HepG2 (cell line): ENCODE measurements at regions not wholly inside any gene's neighbourhood (a gene's known extent, or its start where the extent isn't known, plus 50 kb on each side); places are given as distances from the start of the nearest gene placed in this dataset.

Experiments
- ATAC-seq: fragments of 200-7000 bp; cut with Tn5 transposase; 3 replicates; pipeline ENCODE4 v1.9.1; 2020; ENCODE audit warnings: mild to moderate bottlenecking, moderate library complexity
- BruUV-seq: library from RNA; stranded (reverse); fragments of 400-500 nt; replicated peaks from 2 replicates; lab custom pipeline; 2021; lab: Mats Ljungman, UMichigan
- CTCF ChIA-PET: fragments of 300-600 bp; formaldehyde crosslinking; extraction: SDS; loops from one replicate; lab custom pipeline; 2021; ENCODE audit warnings: low total read pairs, inconsistent platforms, low intra/inter-chr PET ratio; lab: Yijun Ruan, JAX
- POLR2A ChIA-PET: fragments of 350-600 bp; sonication (Branson Sonifier 250); formaldehyde crosslinking; loops from one replicate; lab custom pipeline; 2020; ENCODE audit warnings: antibody characterized with exemption, inconsistent platforms; lab: Yijun Ruan, JAX
- DNase-seq: peaks from one replicate; pipeline ENCODE4 v3.0.0-alpha.2; 2015; ENCODE audit warnings: low spot score
- FAIRE-seq: peaks from 3 replicates; lab custom pipeline; 2011; peaks lifted over from hg19 to GRCh38; lab: Jason Lieb, UNC
- H2AFZ ChIP-seq: one replicate; pipeline ENCODE4 v1.6.1; 2011; ENCODE audit warnings: low read length, inconsistent platforms
- H3K27ac ChIP-seq: fragments of 300-600 bp; 3 replicates; pipeline ENCODE4 v1.8.0; 2011; ENCODE audit warnings: mixed run types, mild to moderate bottlenecking, mixed read lengths, low read length, inconsistent platforms; ENCODE audit not compliant: insufficient read depth; ENCODE audit errors: extremely low read length
- H3K27me3 ChIP-seq, 2 experiments: fragments of 200-600 bp in 1 of 2; 2 replicates in 1 of 2; 3 replicates in 1 of 2; pipeline versions ENCODE4 v1.6.0 to v1.8.0; 2011; ENCODE audit warnings: low read length in 2 of 2, mild to moderate bottlenecking in 2 of 2, moderate library complexity in 2 of 2, inconsistent platforms in 1 of 2; ENCODE audit not compliant: insufficient read depth in 2 of 2, control insufficient read depth in 1 of 2
- H3K36me3 ChIP-seq, 2 experiments: fragments of 200-600 bp in 1 of 2; replicated peaks in 1 of 2; 2 replicates in 1 of 2; 3 replicates in 1 of 2; pipeline versions ENCODE4 v1.5.1 to v1.8.0; 2011; ENCODE audit warnings: low read length in 2 of 2, inconsistent platforms in 1 of 2; ENCODE audit not compliant: insufficient read depth in 2 of 2, control insufficient read depth in 1 of 2
- H3K4me1 ChIP-seq: 2 replicates; pipeline ENCODE4 v1.5.1; 2012; ENCODE audit warnings: low read length, inconsistent platforms; ENCODE audit not compliant: insufficient read depth
- H3K4me2 ChIP-seq: 2 replicates; pipeline ENCODE4 v1.6.0; 2011; ENCODE audit warnings: low read depth, low read length, inconsistent platforms
- H3K4me3 ChIP-seq, 3 experiments: fragments of 200-600 bp in 1 of 3; sonication (generic), shearing (Covaris generic) in 1 of 3; replicated peaks in 1 of 3; 2 replicates each; pipeline ENCODE4 v1.5.1; 2011 to 2016; ENCODE audit warnings: low read length in 3 of 3, inconsistent platforms in 2 of 3, low read depth in 2 of 3, mild to moderate bottlenecking in 2 of 3, control low read depth in 1 of 3, mixed read lengths in 1 of 3; ENCODE audit not compliant: insufficient read depth in 1 of 3
- H3K79me2 ChIP-seq: one replicate; pipeline ENCODE4 v1.6.1; 2011; ENCODE audit warnings: low read length, inconsistent platforms; ENCODE audit not compliant: insufficient read depth
- H3K9ac ChIP-seq: 2 replicates; pipeline ENCODE4 v1.6.0; 2011; ENCODE audit warnings: mild to moderate bottlenecking, low read depth, low read length, inconsistent platforms; ENCODE audit not compliant: insufficient read depth
- H3K9me3 ChIP-seq: 2 replicates; pipeline ENCODE4 v1.5.1; 2012; ENCODE audit warnings: mild to moderate bottlenecking, low read length
- H4K20me1 ChIP-seq: 2 replicates; pipeline ENCODE4 v1.6.0; 2011; ENCODE audit warnings: inconsistent platforms, mild to moderate bottlenecking, low read length, moderate library complexity; ENCODE audit not compliant: insufficient read depth
- ARID2 ChIP-seq: sonication (generic); formaldehyde crosslinking; IDR thresholded peaks from 2 replicates; pipeline ENCODE4 v1.8.1; 2022; ENCODE audit warnings: mild to moderate bottlenecking, missing genetic modification reagents, borderline replicate concordance
- FLYWCH1 ChIP-seq: sonication (generic); formaldehyde crosslinking; IDR thresholded peaks from 2 replicates; pipeline ENCODE4 v1.8.1; 2023; ENCODE audit warnings: mild to moderate bottlenecking, missing genetic modification reagents
- GTF3A ChIP-seq: sonication (generic); formaldehyde crosslinking; conservative IDR thresholded peaks from 2 replicates; pipeline ENCODE4 v1.4.0; 2020; ENCODE audit warnings: mild to moderate bottlenecking, missing genetic modification reagents
- LCORL ChIP-seq, 2 experiments: fragments of 450-650 bp in 1 of 2; sonication (generic) in 1 of 2; formaldehyde crosslinking in 1 of 2; IDR thresholded peaks; 2 replicates each; pipeline versions ENCODE4 v1.5.0 to v1.6.1; 2017 to 2020; ENCODE audit warnings: antibody characterized with exemption in 1 of 2, missing genetic modification reagents in 1 of 2
- NR2F1 ChIP-seq, 2 experiments: fragments of 450-650 bp in 1 of 2; formaldehyde crosslinking in 1 of 2; IDR thresholded peaks; 2 replicates each; pipeline versions ENCODE4 v1.5.0 to v1.6.1; 2016 to 2020; ENCODE audit warnings: mild to moderate bottlenecking in 1 of 2, missing compliant biosample characterization in 1 of 2, missing genetic modification reagents in 1 of 2, moderate library complexity in 1 of 2
- ZFP36 ChIP-seq: fragments of 150-350 bp; IDR thresholded peaks from 2 replicates; pipeline ENCODE4 v1.6.1; 2018; ENCODE audit warnings: borderline replicate concordance, low read length, low read depth; ENCODE audit not compliant: partially characterized antibody
- ZFP36L2 ChIP-seq: sonication (generic); formaldehyde crosslinking; IDR thresholded peaks from 2 replicates; pipeline ENCODE4 v1.4.0; 2020; ENCODE audit warnings: missing genetic modification reagents
- ZNF879 ChIP-seq: sonication (generic); formaldehyde crosslinking; IDR thresholded peaks from 2 replicates; pipeline ENCODE4 v1.8.1; 2023; ENCODE audit warnings: missing genetic modification reagents
- ZNF883 ChIP-seq: sonication (generic); formaldehyde crosslinking; IDR thresholded peaks from 2 replicates; pipeline ENCODE4 v1.5.1; 2020; ENCODE audit warnings: mild to moderate bottlenecking, missing genetic modification reagents; ENCODE audit errors: not compliant biosample characterization
- ZNF891 ChIP-seq: sonication (generic); formaldehyde crosslinking; IDR thresholded peaks from 2 replicates; pipeline ENCODE4 v1.5.0; 2020; ENCODE audit warnings: mild to moderate bottlenecking, missing genetic modification reagents
- ZSCAN20 ChIP-seq: sonication (generic); formaldehyde crosslinking; IDR thresholded peaks from 2 replicates; pipeline ENCODE4 v1.4.0; 2020; ENCODE audit warnings: missing genetic modification reagents, mild to moderate bottlenecking, borderline replicate concordance
- WGBS: methylation state at CpG from one replicate; pipeline ENCODE4 v1.1.6; 2017; ENCODE audit warnings: low lambda C conversion rate; 5-methylcytosine and 5-hydroxymethylcytosine counted together
- in situ Hi-C: cut with HindIII; loops from 2 replicates; pipeline ENCODE4 v1.10.0; 2017; ENCODE audit warnings: low pct_unique_long_range_greater_than_20kb; ENCODE audit not compliant: extremely low pct_ligation_motif_present
- intact Hi-C: fragments of 100-400 bp; cut with micrococcal nuclease; formaldehyde crosslinking; loops from one replicate; pipeline ENCODE4 v1.10.0; 2022; ENCODE audit not compliant: unreplicated experiment
- TF ChIP-seq, protein P1 (sequence below): IDR thresholded peaks from 2 replicates; pipeline ENCODE4 v1.6.1; 2018; ENCODE audit warnings: missing genetic modification reagents
- TF ChIP-seq, protein P2 (sequence below): sonication (generic); formaldehyde crosslinking; IDR thresholded peaks from 2 replicates; pipeline ENCODE4 v1.4.0; 2020; ENCODE audit warnings: missing genetic modification reagents, mild to moderate bottlenecking, borderline replicate concordance
- TF ChIP-seq, protein P3 (sequence below): sonication (generic); formaldehyde crosslinking; IDR thresholded peaks from 2 replicates; pipeline ENCODE4 v1.4.0; 2020; ENCODE audit warnings: missing genetic modification reagents, borderline replicate concordance
- TF ChIP-seq, protein P4 (sequence below): sonication (generic); formaldehyde crosslinking; IDR thresholded peaks from 2 replicates; pipeline ENCODE4 v1.5.1; 2020; ENCODE audit warnings: missing genetic modification reagents, mild to moderate bottlenecking, borderline replicate concordance

DNA sequence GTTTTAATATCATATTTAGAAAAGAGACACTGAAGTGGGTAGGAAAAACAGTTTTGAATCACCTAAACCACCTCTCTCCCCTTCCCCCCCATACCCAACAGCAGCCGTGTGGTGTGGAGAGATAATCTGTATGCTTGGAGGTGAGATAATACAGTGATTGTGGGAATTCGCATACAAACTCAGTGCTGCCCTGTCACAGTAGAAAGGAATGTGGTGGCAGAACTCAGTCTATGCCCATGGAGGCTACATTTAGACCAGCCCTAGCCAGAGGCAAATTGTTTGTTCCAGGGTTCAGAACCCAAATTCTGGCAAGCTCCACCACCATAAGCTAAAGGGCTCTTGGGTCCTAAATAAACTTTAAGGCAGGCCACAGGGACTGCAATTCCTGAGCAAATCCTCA lies 827.0 kb downstream of the C12orf50 start:
- FAIRE-seq (no peak), ATAC-seq (no peak), DNase-seq (no peak)
- Histone ChIP-seq H3K4me3 (no peak overlapping the region), H3K4me2 (no peak overlapping the region), H3K27ac (no peak overlapping the region), H3K36me3 (no peaks in the 10 kb centered on the region), H3K79me2 (no peaks in the 10 kb centered on the region), H3K27me3 (no peaks in the 10 kb centered on the region), H4K20me1 (no peaks in the 10 kb centered on the region), H3K4me1 (no peaks in the 10 kb centered on the region), H2AFZ (no peak overlapping the region), H3K9ac (no peak overlapping the region), H3K9me3 (peaks cover 75% of the 10 kb centered on the region)
- 8% methylated on average over 1 of the region's 2 CpGs for WGBS
- in situ Hi-C loops, result no loop called here
- intact Hi-C loops, result no loop called here
- no TSS peak for BruUV-seq
- CTCF ChIA-PET, result no interaction called here
- POLR2A ChIA-PET, result no interaction called here
- TF ChIP-seq ZFP36L2 (CRISPR knock-in tag) (no peak), ZFP36 (no peak), ZNF879 (CRISPR knock-in tag) (no peak), LCORL (IDR thresholded peaks at IDR 0.05) (no peak), LCORL (CRISPR knock-in tag; IDR thresholded peaks at IDR 0.05) (no peak), GTF3A (no peak), NR2F1 (CRISPR knock-in tag; IDR thresholded peaks at IDR 0.05) (no peak), ZSCAN20 (CRISPR knock-in tag) (no peak), FLYWCH1 (no peak), ARID2 (CRISPR knock-in tag) (no peak), ZNF891 (CRISPR knock-in tag) (no peak), ZNF883 (CRISPR knock-in tag) (no peak)
- TF ChIP-seq, protein P1, sequence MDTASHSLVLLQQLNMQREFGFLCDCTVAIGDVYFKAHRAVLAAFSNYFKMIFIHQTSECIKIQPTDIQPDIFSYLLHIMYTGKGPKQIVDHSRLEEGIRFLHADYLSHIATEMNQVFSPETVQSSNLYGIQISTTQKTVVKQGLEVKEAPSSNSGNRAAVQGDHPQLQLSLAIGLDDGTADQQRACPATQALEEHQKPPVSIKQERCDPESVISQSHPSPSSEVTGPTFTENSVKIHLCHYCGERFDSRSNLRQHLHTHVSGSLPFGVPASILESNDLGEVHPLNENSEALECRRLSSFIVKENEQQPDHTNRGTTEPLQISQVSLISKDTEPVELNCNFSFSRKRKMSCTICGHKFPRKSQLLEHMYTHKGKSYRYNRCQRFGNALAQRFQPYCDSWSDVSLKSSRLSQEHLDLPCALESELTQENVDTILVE (CRISPR knock-in tag), result no peak
- TF ChIP-seq, protein P2, sequence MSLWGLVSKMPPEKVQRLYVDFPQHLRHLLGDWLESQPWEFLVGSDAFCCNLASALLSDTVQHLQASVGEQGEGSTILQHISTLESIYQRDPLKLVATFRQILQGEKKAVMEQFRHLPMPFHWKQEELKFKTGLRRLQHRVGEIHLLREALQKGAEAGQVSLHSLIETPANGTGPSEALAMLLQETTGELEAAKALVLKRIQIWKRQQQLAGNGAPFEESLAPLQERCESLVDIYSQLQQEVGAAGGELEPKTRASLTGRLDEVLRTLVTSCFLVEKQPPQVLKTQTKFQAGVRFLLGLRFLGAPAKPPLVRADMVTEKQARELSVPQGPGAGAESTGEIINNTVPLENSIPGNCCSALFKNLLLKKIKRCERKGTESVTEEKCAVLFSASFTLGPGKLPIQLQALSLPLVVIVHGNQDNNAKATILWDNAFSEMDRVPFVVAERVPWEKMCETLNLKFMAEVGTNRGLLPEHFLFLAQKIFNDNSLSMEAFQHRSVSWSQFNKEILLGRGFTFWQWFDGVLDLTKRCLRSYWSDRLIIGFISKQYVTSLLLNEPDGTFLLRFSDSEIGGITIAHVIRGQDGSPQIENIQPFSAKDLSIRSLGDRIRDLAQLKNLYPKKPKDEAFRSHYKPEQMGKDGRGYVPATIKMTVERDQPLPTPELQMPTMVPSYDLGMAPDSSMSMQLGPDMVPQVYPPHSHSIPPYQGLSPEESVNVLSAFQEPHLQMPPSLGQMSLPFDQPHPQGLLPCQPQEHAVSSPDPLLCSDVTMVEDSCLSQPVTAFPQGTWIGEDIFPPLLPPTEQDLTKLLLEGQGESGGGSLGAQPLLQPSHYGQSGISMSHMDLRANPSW (CRISPR knock-in tag), result no peak
- TF ChIP-seq, protein P3, sequence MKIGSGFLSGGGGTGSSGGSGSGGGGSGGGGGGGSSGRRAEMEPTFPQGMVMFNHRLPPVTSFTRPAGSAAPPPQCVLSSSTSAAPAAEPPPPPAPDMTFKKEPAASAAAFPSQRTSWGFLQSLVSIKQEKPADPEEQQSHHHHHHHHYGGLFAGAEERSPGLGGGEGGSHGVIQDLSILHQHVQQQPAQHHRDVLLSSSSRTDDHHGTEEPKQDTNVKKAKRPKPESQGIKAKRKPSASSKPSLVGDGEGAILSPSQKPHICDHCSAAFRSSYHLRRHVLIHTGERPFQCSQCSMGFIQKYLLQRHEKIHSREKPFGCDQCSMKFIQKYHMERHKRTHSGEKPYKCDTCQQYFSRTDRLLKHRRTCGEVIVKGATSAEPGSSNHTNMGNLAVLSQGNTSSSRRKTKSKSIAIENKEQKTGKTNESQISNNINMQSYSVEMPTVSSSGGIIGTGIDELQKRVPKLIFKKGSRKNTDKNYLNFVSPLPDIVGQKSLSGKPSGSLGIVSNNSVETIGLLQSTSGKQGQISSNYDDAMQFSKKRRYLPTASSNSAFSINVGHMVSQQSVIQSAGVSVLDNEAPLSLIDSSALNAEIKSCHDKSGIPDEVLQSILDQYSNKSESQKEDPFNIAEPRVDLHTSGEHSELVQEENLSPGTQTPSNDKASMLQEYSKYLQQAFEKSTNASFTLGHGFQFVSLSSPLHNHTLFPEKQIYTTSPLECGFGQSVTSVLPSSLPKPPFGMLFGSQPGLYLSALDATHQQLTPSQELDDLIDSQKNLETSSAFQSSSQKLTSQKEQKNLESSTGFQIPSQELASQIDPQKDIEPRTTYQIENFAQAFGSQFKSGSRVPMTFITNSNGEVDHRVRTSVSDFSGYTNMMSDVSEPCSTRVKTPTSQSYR (CRISPR knock-in tag), result no peak
- TF ChIP-seq, protein P4, sequence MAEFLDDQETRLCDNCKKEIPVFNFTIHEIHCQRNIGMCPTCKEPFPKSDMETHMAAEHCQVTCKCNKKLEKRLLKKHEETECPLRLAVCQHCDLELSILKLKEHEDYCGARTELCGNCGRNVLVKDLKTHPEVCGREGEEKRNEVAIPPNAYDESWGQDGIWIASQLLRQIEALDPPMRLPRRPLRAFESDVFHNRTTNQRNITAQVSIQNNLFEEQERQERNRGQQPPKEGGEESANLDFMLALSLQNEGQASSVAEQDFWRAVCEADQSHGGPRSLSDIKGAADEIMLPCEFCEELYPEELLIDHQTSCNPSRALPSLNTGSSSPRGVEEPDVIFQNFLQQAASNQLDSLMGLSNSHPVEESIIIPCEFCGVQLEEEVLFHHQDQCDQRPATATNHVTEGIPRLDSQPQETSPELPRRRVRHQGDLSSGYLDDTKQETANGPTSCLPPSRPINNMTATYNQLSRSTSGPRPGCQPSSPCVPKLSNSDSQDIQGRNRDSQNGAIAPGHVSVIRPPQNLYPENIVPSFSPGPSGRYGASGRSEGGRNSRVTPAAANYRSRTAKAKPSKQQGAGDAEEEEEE, result no peak
